Calu3 (cell line): ENCODE measurements at regions not wholly inside any gene's neighbourhood (a gene's known extent, or its start where the extent isn't known, plus 50 kb on each side); places are given as distances from the start of the nearest gene placed in this dataset.

Experiments used
- BruUV-seq: library from RNA; stranded (reverse); fragments of 400-500 nt; replicated peaks from 2 replicates; lab custom pipeline; 2021; lab: Mats Ljungman, UMichigan
- CTCF ChIA-PET: fragments of 300-600 bp; sonication (Branson Sonifier 250); formaldehyde crosslinking; loops from one replicate; lab custom pipeline; 2022; ENCODE audit warnings: antibody characterized with exemption; lab: Charles Lee
- DNase-seq: peaks from one replicate; pipeline ENCODE4 v3.0.0; 2022
- H3K27ac Mint-ChIP-seq: one replicate; pipeline ENCODE4 v1.8.0; 2022; ENCODE audit warnings: mixed read lengths; ENCODE audit not compliant: unreplicated experiment
- H3K27me3 Mint-ChIP-seq: one replicate; pipeline ENCODE4 v1.8.0; 2022; ENCODE audit warnings: mixed read lengths; ENCODE audit not compliant: unreplicated experiment
- H3K36me3 Mint-ChIP-seq: one replicate; pipeline ENCODE4 v1.8.0; 2022; ENCODE audit warnings: mild to moderate bottlenecking, moderate library complexity, mixed read lengths; ENCODE audit not compliant: insufficient read depth, unreplicated experiment
- H3K4me1 Mint-ChIP-seq: one replicate; pipeline ENCODE4 v1.8.0; 2022; ENCODE audit warnings: mild to moderate bottlenecking, low read depth, mixed read lengths; ENCODE audit not compliant: unreplicated experiment
- H3K4me3 Mint-ChIP-seq: one replicate; pipeline ENCODE4 v1.8.0; 2022; ENCODE audit warnings: mild to moderate bottlenecking, low read depth, moderate library complexity, mixed read lengths; ENCODE audit not compliant: unreplicated experiment
- H3K9me3 Mint-ChIP-seq: one replicate; pipeline ENCODE4 v1.8.0; 2022; ENCODE audit warnings: low read depth, mixed read lengths; ENCODE audit not compliant: unreplicated experiment
- CTCF ChIP-seq: fragments of 200-600 bp; IDR thresholded peaks from one replicate; pipeline ENCODE4 v1.8.0; 2022; ENCODE audit warnings: antibody characterized with exemption; ENCODE audit not compliant: unreplicated experiment
- intact Hi-C: fragments of 100-400 bp; cut with micrococcal nuclease; formaldehyde crosslinking; loops from one replicate; pipeline ENCODE4 v1.10.0; 2022; ENCODE audit not compliant: unreplicated experiment

- Mint-ChIP-seq H3K27me3 (no peaks in the 10 kb centered on the region), H3K4me1 (no peaks in the 10 kb centered on the region), H3K27ac (no peak overlapping the region), H3K9me3 (no peaks in the 10 kb centered on the region), H3K36me3 (no peaks in the 10 kb centered on the region), H3K4me3 (no peak overlapping the region)
- no peak for DNase-seq
- no TSS peak for BruUV-seq
- CTCF ChIA-PET = no interaction called here
- intact Hi-C loops = no loop called here
- no peak for TF ChIP-seq CTCF
Observed at GRCh38 chr4:20575486-20575885, 124.8 kb upstream of the PACRGL start.

GRCh38 chr4:20576861-20577260, 123.4 kb upstream of the PACRGL start:
- no peaks in the 10 kb centered on the region for H3K36me3 Mint-ChIP-seq
- no peaks in the 10 kb centered on the region for H3K9me3 Mint-ChIP-seq

GRCh38 chr4:20577702-20578101, 122.6 kb upstream of the PACRGL start:
- no TSS peak for BruUV-seq
- no peak overlapping the region for H3K4me3 Mint-ChIP-seq
- CTCF ChIA-PET = no interaction called here

More at GRCh38 chr4:20576861-20577260, 123.4 kb upstream of the PACRGL start:
- no TSS peak for BruUV-seq
- H3K27ac Mint-ChIP-seq = no peak overlapping the region
- no peak for TF ChIP-seq CTCF
- intact Hi-C loops = no loop called here
- CTCF ChIA-PET = no interaction called here
- H3K27me3 Mint-ChIP-seq = no peaks in the 10 kb centered on the region
- H3K4me1 Mint-ChIP-seq = no peaks in the 10 kb centered on the region
- no peak for DNase-seq
- H3K4me3 Mint-ChIP-seq = no peak overlapping the region

GRCh38 chr4:20580907-20581306, 119.4 kb upstream of the PACRGL start:
- Mint-ChIP-seq H3K27me3 (no peaks in the 10 kb centered on the region), H3K4me1 (no peaks in the 10 kb centered on the region), H3K9me3 (peaks cover 3% of the 10 kb centered on the region), H3K27ac (no peak overlapping the region), H3K36me3 (no peaks in the 10 kb centered on the region), H3K4me3 (no peak overlapping the region)
- DNase-seq = no peak
- no peak for TF ChIP-seq CTCF
- intact Hi-C loops = no loop called here
- CTCF ChIA-PET = no interaction called here
- no TSS peak for BruUV-seq

More at GRCh38 chr4:20577702-20578101, 122.6 kb upstream of the PACRGL start:
- Mint-ChIP-seq H3K27ac (no peak overlapping the region), H3K36me3 (no peaks in the 10 kb centered on the region), H3K4me1 (no peaks in the 10 kb centered on the region), H3K9me3 (no peaks in the 10 kb centered on the region), H3K27me3 (no peaks in the 10 kb centered on the region)
- TF ChIP-seq CTCF = no peak
- no peak for DNase-seq
- intact Hi-C loops = no loop called here
